Smooth muscle cell (in vitro differentiated cells): ENCODE measurements at regions not wholly inside any gene's neighbourhood (a gene's known extent, or its start where the extent isn't known, plus 50 kb on each side); places are given as distances from the start of the nearest gene placed in this dataset.

Experiments used
- DNase-seq: peaks from one replicate; lab custom pipeline; 2025; ENCODE audit not compliant: unreplicated experiment; lab: John Stamatoyannopoulos, UW
- H2AFZ ChIP-seq: fragments of 200-600 bp; sonication (generic); 2 replicates; pipeline ENCODE4 v1.6.0; 2016; ENCODE audit warnings: antibody characterized with exemption, low read depth, mild to moderate bottlenecking
- H3F3A ChIP-seq: fragments of 200-600 bp; sonication (generic); 2 replicates; pipeline ENCODE4 v1.6.0; 2017; ENCODE audit warnings: antibody characterized with exemption, low read depth
- H3K27ac ChIP-seq: fragments of 200-600 bp; sonication (generic); 2 replicates; pipeline ENCODE4 v1.5.1; 2016; ENCODE audit warnings: low read depth, mild to moderate bottlenecking
- H3K27me3 ChIP-seq: fragments of 200-600 bp; sonication (generic); 2 replicates; pipeline ENCODE4 v1.6.1; 2016; ENCODE audit warnings: low read depth, mild to moderate bottlenecking
- H3K36me3 ChIP-seq: fragments of 200-600 bp; sonication (generic); 2 replicates; pipeline ENCODE4 v1.5.1; 2016; ENCODE audit warnings: low read depth
- H3K4me1 ChIP-seq: fragments of 200-600 bp; sonication (generic); 2 replicates; pipeline ENCODE4 v1.5.1; 2016; ENCODE audit warnings: low read depth
- H3K4me2 ChIP-seq: fragments of 200-600 bp; sonication (generic); 2 replicates; pipeline ENCODE4 v1.6.0; 2016; ENCODE audit warnings: mild to moderate bottlenecking
- H3K4me3 ChIP-seq: fragments of 200-600 bp; sonication (generic); 2 replicates; pipeline ENCODE4 v1.5.1; 2016; ENCODE audit warnings: mild to moderate bottlenecking
- H3K79me2 ChIP-seq: fragments of 200-600 bp; sonication (generic); 2 replicates; pipeline ENCODE4 v1.6.0; 2016; ENCODE audit warnings: low read depth, mild to moderate bottlenecking
- H3K9ac ChIP-seq: fragments of 200-600 bp; sonication (generic); 2 replicates; pipeline ENCODE4 v1.6.0; 2016; ENCODE audit warnings: low read depth
- H3K9me3 ChIP-seq: fragments of 200-600 bp; sonication (generic); replicated peaks from 2 replicates; pipeline ENCODE4 v1.5.1; 2016; ENCODE audit warnings: low read depth
- H4K20me1 ChIP-seq: fragments of 200-600 bp; sonication (generic); 2 replicates; pipeline ENCODE4 v1.6.0; 2016; ENCODE audit warnings: low read depth
- CTCF ChIP-seq: fragments of 200-600 bp; sonication (generic); IDR thresholded peaks from 2 replicates; pipeline ENCODE4 v1.5.1; 2017; ENCODE audit warnings: borderline replicate concordance, mild to moderate bottlenecking, antibody characterized with exemption; ENCODE audit not compliant: insufficient read depth, poor library complexity, severe bottlenecking
- WGBS: methylation state at CpG from one replicate; pipeline ENCODE4 v1.1.7; 2016; ENCODE audit warnings: low lambda C conversion rate; 5-methylcytosine and 5-hydroxymethylcytosine counted together

DNA sequence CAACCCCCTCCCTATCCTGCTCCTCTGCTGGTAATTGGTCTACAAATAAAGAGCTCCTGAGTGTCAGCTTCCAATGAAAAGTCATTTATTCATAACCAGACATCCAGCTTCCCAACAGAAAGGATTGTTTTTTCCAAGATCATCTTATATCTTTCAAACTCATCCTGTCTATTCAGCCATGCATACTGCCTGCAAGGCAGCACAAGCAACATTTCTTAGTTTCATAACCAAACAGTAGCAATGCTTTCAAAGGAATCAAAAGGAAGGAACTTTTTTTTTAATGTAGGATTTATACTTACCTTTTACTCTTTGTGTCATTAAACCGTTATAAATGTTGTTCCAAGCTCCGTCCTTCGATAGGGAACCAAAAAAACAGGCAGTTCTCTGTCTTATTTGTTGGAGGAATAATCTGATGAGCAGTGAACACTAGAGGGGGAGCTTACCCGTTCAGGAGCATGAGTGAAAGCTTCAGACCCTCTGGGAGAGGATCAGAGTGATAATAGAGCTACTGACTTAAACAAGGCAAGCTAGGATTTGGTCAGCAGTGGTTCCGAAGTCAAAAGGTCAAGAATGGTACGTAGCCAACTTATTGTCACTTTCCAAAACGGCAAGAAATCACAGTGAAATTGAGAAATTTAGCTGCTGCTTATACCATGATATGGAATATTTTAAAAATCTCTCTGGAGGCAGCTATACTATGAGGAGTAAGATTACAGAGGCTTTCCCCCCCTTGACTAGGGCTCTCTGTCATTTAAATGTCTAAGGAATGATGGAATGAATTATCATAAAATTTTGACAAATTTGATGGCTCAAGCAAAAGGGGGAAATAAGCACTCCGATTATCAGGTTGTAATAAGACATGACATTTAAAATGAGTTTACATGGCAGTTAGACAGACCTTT lies 892.9 kb downstream of the NR2F1-AS1 start:
- WGBS = 69% methylated on average over 8 of the region's 8 CpGs
- Histone ChIP-seq H3K27me3 (no peaks in the 10 kb centered on the region), H3K4me1 (peaks cover 9% of the 10 kb centered on the region), H2AFZ (peak overlapping the region; percentile 17), H3K36me3 (no peaks in the 10 kb centered on the region), H4K20me1 (no peaks in the 10 kb centered on the region), H3K79me2 (no peaks in the 10 kb centered on the region), H3K4me2 (no peak overlapping the region), H3K9ac (no peak overlapping the region), H3F3A (no peaks in the 10 kb centered on the region), H3K27ac (no peak overlapping the region), H3K9me3 (no peaks in the 10 kb centered on the region), H3K4me3 (no peak overlapping the region)
- TF ChIP-seq CTCF = no peak
- no peak for DNase-seq

GRCh38 chr5:92678640-92679039 lies 902.4 kb downstream of the NR2F1-AS1 start:
- no peak overlapping the region for H3K4me3 ChIP-seq
- 83% methylated on average over 2 of the region's 2 CpGs for WGBS
- H3K27ac ChIP-seq = no peak overlapping the region
- no peak overlapping the region for H3K9ac ChIP-seq
- no peak for DNase-seq
- no peaks in the 10 kb centered on the region for H3F3A ChIP-seq
- no peak for TF ChIP-seq CTCF
- H4K20me1 ChIP-seq = no peaks in the 10 kb centered on the region
- H3K36me3 ChIP-seq = no peaks in the 10 kb centered on the region
- no peaks in the 10 kb centered on the region for H3K9me3 ChIP-seq
- H3K4me1 ChIP-seq = peaks cover 52% of the 10 kb centered on the region
- no peaks in the 10 kb centered on the region for H3K27me3 ChIP-seq
- no peak overlapping the region for H2AFZ ChIP-seq
- no peaks in the 10 kb centered on the region for H3K79me2 ChIP-seq
- no peak overlapping the region for H3K4me2 ChIP-seq

DNA sequence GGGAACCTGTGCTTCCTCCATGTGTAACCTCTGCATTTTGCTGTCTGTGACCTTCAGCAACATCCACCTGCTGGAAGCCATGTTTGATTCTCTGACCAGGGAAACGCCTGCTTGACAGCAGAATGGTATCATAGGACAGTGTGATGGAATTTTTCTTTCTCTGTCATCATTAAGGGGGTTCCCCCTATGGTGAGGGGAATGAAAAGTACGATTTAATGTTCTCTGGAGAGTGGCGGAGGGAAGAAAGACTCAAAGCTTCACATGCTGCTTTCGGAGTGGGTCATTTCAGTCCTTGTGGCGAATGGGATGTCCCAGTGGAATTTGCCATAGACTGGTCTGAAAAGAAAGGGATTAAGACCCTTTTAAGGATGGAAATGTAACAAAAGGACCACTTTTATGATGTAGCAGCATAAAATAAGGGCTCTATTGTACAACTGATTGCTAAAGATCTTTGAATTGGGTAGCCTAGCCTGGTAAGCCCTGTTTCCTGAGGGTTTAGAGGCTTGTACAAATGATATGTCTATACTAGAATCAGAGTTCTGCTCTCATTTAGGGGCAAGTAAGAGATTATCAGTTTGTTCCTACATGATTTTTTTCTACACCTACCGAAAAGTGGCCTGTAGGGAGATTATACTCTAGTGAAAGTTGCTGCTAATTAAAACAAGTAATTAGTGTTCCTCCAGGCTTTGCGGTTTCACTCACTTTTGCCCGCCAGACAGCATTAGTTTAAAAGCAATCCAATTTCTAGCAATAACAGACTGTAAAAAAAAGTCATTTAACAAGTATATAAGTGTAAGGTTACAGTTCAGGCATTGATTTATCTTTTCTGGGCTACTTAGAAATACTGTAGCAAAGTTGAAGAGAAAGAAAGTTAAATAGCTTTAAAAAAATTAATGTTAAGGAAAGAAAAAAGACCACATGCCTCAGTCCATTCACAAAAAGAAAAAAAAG lies 904.5 kb downstream of the NR2F1-AS1 start:
- Histone ChIP-seq H3K4me1 (peaks cover 60% of the 10 kb centered on the region), H3K27me3 (no peaks in the 10 kb centered on the region), H3K9ac (no peak overlapping the region), H3K36me3 (no peaks in the 10 kb centered on the region), H2AFZ (peak overlapping the region; percentile 53), H3K79me2 (no peaks in the 10 kb centered on the region), H3K9me3 (no peaks in the 10 kb centered on the region), H3K4me2 (no peak overlapping the region), H3K27ac (no peak overlapping the region), H3F3A (no peaks in the 10 kb centered on the region), H3K4me3 (no peak overlapping the region), H4K20me1 (no peaks in the 10 kb centered on the region)
- DNase-seq = no peak
- no peak for TF ChIP-seq CTCF
- 84% methylated on average over 8 of the region's 8 CpGs for WGBS
